ENCODE measurements at regions not wholly inside any gene's neighbourhood (a gene's known extent, or its start where the extent isn't known, plus 50 kb on each side); places are given as distances from the start of the nearest gene placed in this dataset.

- DNase-seq = no peak
Observed at GRCh38 chrX:39903937-39904336, 193.8 kb downstream of the BCOR start.

GRCh38 chrX:39904816-39905537 is 192.8 kb downstream of the BCOR start:
- DNase-seq = no peak

GRCh38 chrX:39905538-39905891 is 192.2 kb downstream of the BCOR start:
- DNase-seq = peak in 1 of 2 donors; percentile 24

- DNase-seq = no peak
Observed at GRCh38 chrX:39905946-39906345, 191.8 kb downstream of the BCOR start.

GRCh38 chrX:39907964-39908661 is 189.6 kb downstream of the BCOR start:
- peak; percentile 18 to 49 for DNase-seq

- no peak for DNase-seq
Observed at GRCh38 chrX:39909996-39910395, 187.8 kb downstream of the BCOR start.

- DNase-seq = no peak
Observed at GRCh38 chrX:39910651-39911050, 187.1 kb downstream of the BCOR start.

- no peak for DNase-seq
Observed at GRCh38 chrX:39911278-39911897, 186.4 kb downstream of the BCOR start.

- DNase-seq = no peak
Observed at GRCh38 chrX:39912126-39912525, 185.6 kb downstream of the BCOR start.

GRCh38 chrX:39915081-39915480 is 182.7 kb downstream of the BCOR start:
- DNase-seq = no peak

GRCh38 chrX:39915596-39915995 is 182.2 kb downstream of the BCOR start:
- no peak for DNase-seq

GRCh38 chrX:39921838-39922237 is 175.9 kb downstream of the BCOR start:
- DNase-seq = no peak

GRCh38 chrX:39922488-39922887 is 175.3 kb downstream of the BCOR start:
- no peak for DNase-seq

GRCh38 chrX:39922926-39923325 is 174.8 kb downstream of the BCOR start:
- DNase-seq = no peak

- no peak for DNase-seq
Observed at GRCh38 chrX:39927380-39927779, 170.4 kb downstream of the BCOR start.

GRCh38 chrX:39928704-39929378 is 168.9 kb downstream of the BCOR start:
- no peak for DNase-seq

- no peak for DNase-seq
Observed at GRCh38 chrX:39929379-39930025, 168.3 kb downstream of the BCOR start.

GRCh38 chrX:39930786-39931528 is 166.8 kb downstream of the BCOR start:
- no peak for DNase-seq

- no peak for DNase-seq
Observed at GRCh38 chrX:39931529-39932282, 166.1 kb downstream of the BCOR start.

- no peak for DNase-seq
Observed at GRCh38 chrX:39935411-39936064, 162.2 kb downstream of the BCOR start.

Data from inflammatory macrophage (primary cell).